PC-3 (cell line): ENCODE measurements at regions not wholly inside any gene's neighbourhood (a gene's known extent, or its start where the extent isn't known, plus 50 kb on each side); places are given as distances from the start of the nearest gene placed in this dataset.

Experiments used
- ATAC-seq: fragments of 200-7000 bp; cut with Tn5 transposase; 2 replicates; pipeline ENCODE4 v1.9.1; 2020; ENCODE audit warnings: mild to moderate bottlenecking, moderate library complexity
- BruUV-seq: library from RNA; stranded (reverse); fragments of 400-500 nt; replicated peaks from 2 replicates; lab custom pipeline; 2021; lab: Mats Ljungman, UMichigan
- CTCF ChIA-PET: fragments of 300-600 bp; sonication (Branson Sonifier 250); formaldehyde crosslinking; loops from one replicate; lab custom pipeline; 2022; ENCODE audit warnings: antibody characterized with exemption; lab: Charles Lee
- POLR2A ChIA-PET: fragments of 300-600 bp; sonication (Branson Sonifier 250); formaldehyde crosslinking; loops from one replicate; lab custom pipeline; 2022; ENCODE audit warnings: antibody characterized with exemption; ENCODE audit not compliant: unreplicated experiment; lab: Charles Lee
- DNase-seq: peaks from one replicate; pipeline ENCODE4 v3.0.0-alpha.2; 2015
- H2AFZ ChIP-seq: fragments of 300-600 bp; sonication (generic); 2 replicates; pipeline ENCODE4 v1.6.0; 2016; ENCODE audit warnings: antibody characterized with exemption, low read length
- H3F3A ChIP-seq: fragments of 300-600 bp; sonication (generic); one replicate; pipeline ENCODE4 v1.6.0; 2017; ENCODE audit warnings: antibody characterized with exemption, low read length, control low read depth, mild to moderate bottlenecking; ENCODE audit not compliant: unreplicated experiment
- H3K27ac ChIP-seq: fragments of 300-600 bp; sonication (generic); 2 replicates; pipeline ENCODE4 v1.5.1; 2016; ENCODE audit warnings: mild to moderate bottlenecking, low read length
- H3K27me3 ChIP-seq: fragments of 300-600 bp; sonication (generic); 2 replicates; pipeline ENCODE4 v1.6.1; 2016; ENCODE audit warnings: low read length, mixed read lengths
- H3K36me3 ChIP-seq: fragments of 300-600 bp; sonication (generic); 2 replicates; pipeline ENCODE4 v1.6.1; 2016; ENCODE audit warnings: low read depth, mixed run types, low read length, mixed read lengths
- H3K4me1 ChIP-seq: fragments of 300-600 bp; sonication (generic); 2 replicates; pipeline ENCODE4 v1.5.1; 2016; ENCODE audit warnings: low read length; ENCODE audit not compliant: insufficient read depth
- H3K4me2 ChIP-seq: fragments of 300-600 bp; sonication (generic); 2 replicates; pipeline ENCODE4 v1.6.0; 2016; ENCODE audit warnings: low read length
- H3K4me3 ChIP-seq: fragments of 300-600 bp; sonication (generic); 2 replicates; pipeline ENCODE4 v1.5.1; 2016; ENCODE audit warnings: mild to moderate bottlenecking, low read length, mixed read lengths
- H3K79me2 ChIP-seq: fragments of 300-600 bp; sonication (generic); 2 replicates; pipeline ENCODE4 v1.6.1; 2017; ENCODE audit warnings: low read length, mixed read lengths
- H3K9ac ChIP-seq: fragments of 300-600 bp; sonication (generic); 2 replicates; pipeline ENCODE4 v1.6.0; 2016; ENCODE audit warnings: mild to moderate bottlenecking, low read length
- H3K9me2 ChIP-seq: fragments of 300-600 bp; sonication (generic); replicated peaks from 2 replicates; pipeline ENCODE4 v1.6.1; 2016; ENCODE audit warnings: mixed run types, low read length, mixed read lengths
- H3K9me3 ChIP-seq: fragments of 300-600 bp; sonication (generic); 2 replicates; pipeline ENCODE4 v1.6.1; 2016; ENCODE audit warnings: low read length, mixed read lengths
- H4K20me1 ChIP-seq: fragments of 300-600 bp; sonication (generic); 2 replicates; pipeline ENCODE4 v1.6.1; 2016; ENCODE audit warnings: low read length, mixed read lengths
- EZH2 ChIP-seq: fragments of 300-600 bp; sonication (generic); IDR thresholded peaks from one replicate; pipeline ENCODE4 v1.6.1; 2017; ENCODE audit warnings: antibody characterized with exemption, mild to moderate bottlenecking, low read length; ENCODE audit not compliant: unreplicated experiment
- EZH2phosphoT487 ChIP-seq: fragments of 300-600 bp; sonication (generic); IDR thresholded peaks from 2 replicates; pipeline ENCODE4 v1.6.1; 2018; ENCODE audit warnings: mild to moderate bottlenecking, antibody characterized with exemption, low read length, borderline replicate concordance
- intact Hi-C: fragments of 100-400 bp; cut with micrococcal nuclease; formaldehyde crosslinking; loops from 2 replicates; pipeline ENCODE4 v1.9.0; 2023
- TF ChIP-seq, protein P1 (sequence below): fragments of 300-600 bp; sonication (generic); conservative IDR thresholded peaks from 2 replicates; pipeline ENCODE4 v1.5.1; 2017; ENCODE audit warnings: antibody characterized with exemption, low read depth, mild to moderate bottlenecking, low read length

DNA sequence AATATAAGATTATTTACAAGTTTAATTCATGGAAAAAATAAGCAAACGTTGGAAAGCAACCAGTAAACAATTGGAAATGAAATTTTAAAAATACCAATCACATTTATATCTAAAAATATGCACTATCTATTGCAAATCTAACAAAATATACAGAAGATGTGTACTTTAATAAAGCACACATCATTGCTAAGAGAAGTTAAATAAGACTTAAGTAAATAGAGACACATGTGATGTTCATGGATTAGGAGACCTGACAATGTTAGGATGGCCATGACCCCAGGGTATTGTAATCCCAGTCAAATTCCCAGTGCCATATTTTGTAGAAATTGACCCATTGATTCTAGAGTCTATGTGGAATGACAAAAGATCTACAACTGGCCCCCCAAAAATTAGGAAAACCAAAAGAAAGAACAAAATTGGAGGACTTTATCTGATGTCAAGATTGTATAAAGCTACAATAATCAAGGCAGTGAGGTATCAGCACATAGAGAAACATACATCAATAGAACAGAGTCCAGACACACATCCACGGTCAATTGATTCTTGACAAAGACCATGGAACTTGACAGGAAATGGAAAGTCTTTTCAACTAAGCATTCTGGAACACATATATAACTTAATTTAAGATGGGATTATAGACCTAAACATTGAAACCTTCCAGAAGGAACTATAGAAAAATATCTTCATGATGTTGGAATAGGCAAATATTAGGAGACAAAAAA, 90.8 kb upstream of the USP29 start:
- no peak for TF ChIP-seq EZH2
- no peak for TF ChIP-seq EZH2phosphoT487
- TF ChIP-seq, protein P1, sequence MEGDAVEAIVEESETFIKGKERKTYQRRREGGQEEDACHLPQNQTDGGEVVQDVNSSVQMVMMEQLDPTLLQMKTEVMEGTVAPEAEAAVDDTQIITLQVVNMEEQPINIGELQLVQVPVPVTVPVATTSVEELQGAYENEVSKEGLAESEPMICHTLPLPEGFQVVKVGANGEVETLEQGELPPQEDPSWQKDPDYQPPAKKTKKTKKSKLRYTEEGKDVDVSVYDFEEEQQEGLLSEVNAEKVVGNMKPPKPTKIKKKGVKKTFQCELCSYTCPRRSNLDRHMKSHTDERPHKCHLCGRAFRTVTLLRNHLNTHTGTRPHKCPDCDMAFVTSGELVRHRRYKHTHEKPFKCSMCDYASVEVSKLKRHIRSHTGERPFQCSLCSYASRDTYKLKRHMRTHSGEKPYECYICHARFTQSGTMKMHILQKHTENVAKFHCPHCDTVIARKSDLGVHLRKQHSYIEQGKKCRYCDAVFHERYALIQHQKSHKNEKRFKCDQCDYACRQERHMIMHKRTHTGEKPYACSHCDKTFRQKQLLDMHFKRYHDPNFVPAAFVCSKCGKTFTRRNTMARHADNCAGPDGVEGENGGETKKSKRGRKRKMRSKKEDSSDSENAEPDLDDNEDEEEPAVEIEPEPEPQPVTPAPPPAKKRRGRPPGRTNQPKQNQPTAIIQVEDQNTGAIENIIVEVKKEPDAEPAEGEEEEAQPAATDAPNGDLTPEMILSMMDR = no peak
- Histone ChIP-seq H3K4me2 (no peak overlapping the region), H3K9me2 (no peaks in the 10 kb centered on the region), H4K20me1 (no peaks in the 10 kb centered on the region), H2AFZ (no peak overlapping the region), H3K36me3 (no peaks in the 10 kb centered on the region), H3K27ac (no peak overlapping the region), H3K9me3 (peaks cover 20% of the 10 kb centered on the region), H3K9ac (no peak overlapping the region), H3K4me1 (no peaks in the 10 kb centered on the region), H3F3A (no peaks in the 10 kb centered on the region), H3K79me2 (no peaks in the 10 kb centered on the region), H3K27me3 (no peaks in the 10 kb centered on the region), H3K4me3 (no peak overlapping the region)
- DNase-seq = no peak
- no peak for ATAC-seq
- no TSS peak for BruUV-seq
- intact Hi-C loops = no loop called here
- CTCF ChIA-PET = no interaction called here
- POLR2A ChIA-PET = no interaction called here

DNA sequence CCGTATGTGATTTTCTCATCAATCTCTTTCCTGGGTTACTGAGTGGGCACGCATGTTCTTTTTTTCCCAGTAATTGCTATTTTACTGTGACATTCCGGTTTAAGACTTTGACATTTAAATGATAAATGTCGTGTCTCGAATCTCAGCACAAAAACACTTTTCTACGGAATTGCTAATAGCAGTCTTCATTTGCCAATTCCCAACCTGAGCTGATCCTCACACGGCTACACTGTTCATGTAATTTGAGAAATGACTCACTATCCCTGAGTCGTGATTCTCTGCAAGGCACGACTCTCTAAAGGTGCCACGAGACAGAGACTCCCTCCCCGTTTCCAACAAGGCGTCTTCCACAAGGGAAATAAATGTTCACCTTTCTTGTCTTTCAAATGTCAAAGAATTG, 88.7 kb upstream of the USP29 start:
- Histone ChIP-seq H3K9me2 (no peaks in the 10 kb centered on the region), H3K9me3 (peaks cover 14% of the 10 kb centered on the region), H3K4me1 (no peaks in the 10 kb centered on the region), H3K4me2 (no peak overlapping the region), H3K36me3 (no peaks in the 10 kb centered on the region), H3K9ac (no peak overlapping the region), H2AFZ (no peak overlapping the region), H3K27ac (no peak overlapping the region), H4K20me1 (no peaks in the 10 kb centered on the region), H3K4me3 (no peak overlapping the region), H3F3A (no peaks in the 10 kb centered on the region), H3K27me3 (no peaks in the 10 kb centered on the region), H3K79me2 (no peaks in the 10 kb centered on the region)
- DNase-seq (peak; percentile 7), ATAC-seq (no peak)
- TF ChIP-seq EZH2 = no peak
- no peak for TF ChIP-seq EZH2phosphoT487
- TF ChIP-seq, protein P1 = no peak
- BruUV-seq = no TSS peak
- POLR2A ChIA-PET = no interaction called here
- intact Hi-C loops = no loop called here
- CTCF ChIA-PET = no interaction called here

DNA sequence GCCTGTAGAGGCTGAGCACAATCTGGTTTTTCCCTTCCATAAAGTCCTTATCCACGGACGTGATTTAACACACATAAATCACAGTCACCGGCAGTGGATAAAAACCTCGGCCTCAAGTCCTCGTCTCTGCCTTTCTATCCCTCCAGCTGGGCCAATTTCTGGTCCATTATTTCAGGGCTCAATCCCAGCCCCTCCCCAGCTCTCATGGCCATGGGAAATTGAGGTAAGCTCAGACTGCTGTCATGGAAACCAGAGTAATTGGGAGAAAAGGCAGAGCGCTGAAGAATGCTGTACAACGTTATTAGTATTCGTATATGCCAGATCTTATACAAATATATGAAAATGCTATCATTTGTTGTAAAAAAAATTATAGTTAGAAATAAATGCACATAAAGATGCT, 86.2 kb upstream of the USP29 start:
- no peaks in the 10 kb centered on the region for H3K4me1 ChIP-seq
- no peaks in the 10 kb centered on the region for H3K36me3 ChIP-seq
- no peak overlapping the region for H2AFZ ChIP-seq
- no peak for DNase-seq
- ATAC-seq = no peak
- TF ChIP-seq EZH2phosphoT487 (no peak), EZH2 (no peak)
- TF ChIP-seq, protein P1 = no peak
- H3K9ac ChIP-seq = no peak overlapping the region
- BruUV-seq = no TSS peak
- ChIA-PET POLR2A (no interaction called here), CTCF (no interaction called here)
- H3K27ac ChIP-seq = no peak overlapping the region
- H3K9me3 ChIP-seq = peaks cover 19% of the 10 kb centered on the region; the same call in 1 of the 2 replicates
- no peaks in the 10 kb centered on the region for H3K9me2 ChIP-seq
- H4K20me1 ChIP-seq = no peaks in the 10 kb centered on the region
- intact Hi-C loops = no loop called here
- no peaks in the 10 kb centered on the region for H3K27me3 ChIP-seq
- H3K4me2 ChIP-seq = no peak overlapping the region
- no peak overlapping the region for H3K4me3 ChIP-seq
- no peaks in the 10 kb centered on the region for H3F3A ChIP-seq
- no peaks in the 10 kb centered on the region for H3K79me2 ChIP-seq
